OCI-LY3 (cell line): ENCODE measurements at regions not wholly inside any gene's neighbourhood (a gene's known extent, or its start where the extent isn't known, plus 50 kb on each side); places are given as distances from the start of the nearest gene placed in this dataset.
"Not testable (repeated sequence)": the region's sequence is repeated elsewhere in the genome, so short reads cannot be mapped to it uniquely, and the experiment has no call there.

Experiments
- H2AFZ ChIP-seq: fragments of 200-600, 300-600 bp; shearing (Covaris generic); 2 replicates; pipeline ENCODE4 v1.6.0; 2014; ENCODE audit warnings: antibody characterized with exemption, low read depth, low read length
- H3K27ac ChIP-seq: fragments of 200-600, 300-600 bp; sonication (generic); 2 replicates; pipeline ENCODE4 v1.5.1; 2014; ENCODE audit warnings: mild to moderate bottlenecking, low read length, moderate library complexity, mixed read lengths
- H3K27me3 ChIP-seq: fragments of 200-600, 300-600 bp; sonication (generic); 2 replicates; pipeline ENCODE4 v1.6.1; 2014; ENCODE audit warnings: low read depth, low read length, mixed read lengths
- H3K36me3 ChIP-seq: fragments of 200-600, 300-600 bp; sonication (generic); replicated peaks from 2 replicates; pipeline ENCODE3; 2014; ENCODE audit warnings: low read depth, low read length, mixed read lengths
- H3K4me1 ChIP-seq: fragments of 300-600, 200-600 bp; sonication (generic); 2 replicates; pipeline ENCODE4 v1.6.1; 2014; ENCODE audit warnings: low read length, mixed read lengths
- H3K4me2 ChIP-seq: fragments of 200-600, 300-600 bp; sonication (generic); 2 replicates; pipeline ENCODE4 v1.6.1; 2014; ENCODE audit warnings: low read length, mixed read lengths
- H3K4me3 ChIP-seq: fragments of 300-600, 200-600 bp; sonication (generic); 2 replicates; pipeline ENCODE4 v1.5.1; 2014; ENCODE audit warnings: antibody characterized with exemption, mild to moderate bottlenecking, low read length, moderate library complexity
- H3K79me2 ChIP-seq: fragments of 300-600, 200-600 bp; shearing (Covaris generic); 2 replicates; pipeline ENCODE4 v1.6.1; 2014; ENCODE audit warnings: mild to moderate bottlenecking, low read length, mixed read lengths
- H3K9ac ChIP-seq: fragments of 300-600, 200-600 bp; shearing (Covaris generic); 2 replicates; pipeline ENCODE4 v1.6.0; 2014; ENCODE audit warnings: mild to moderate bottlenecking, low read length, moderate library complexity
- H3K9me3 ChIP-seq: fragments of 200-600, 300-600 bp; shearing (Covaris generic); 2 replicates; pipeline ENCODE4 v1.6.1; 2014; ENCODE audit warnings: low read length, mixed read lengths; ENCODE audit not compliant: insufficient read depth
- H4K20me1 ChIP-seq: fragments of 200-600, 300-600 bp; sonication (generic); 2 replicates; pipeline ENCODE4 v1.6.1; 2016; ENCODE audit warnings: low read length, mixed read lengths; ENCODE audit not compliant: insufficient read depth
- EZH2phosphoT487 ChIP-seq: fragments of 200-600 bp; shearing (Covaris generic); IDR thresholded peaks from 2 replicates; pipeline ENCODE4 v1.6.1; 2018; ENCODE audit warnings: antibody characterized with exemption, mixed run types, low read depth
- TF ChIP-seq, protein P1 (sequence below): fragments of 200-600, 300-600 bp; sonication (generic); IDR thresholded peaks from 2 replicates; pipeline ENCODE4 v1.5.1; 2014; ENCODE audit warnings: antibody characterized with exemption, low read length, low read depth

DNA sequence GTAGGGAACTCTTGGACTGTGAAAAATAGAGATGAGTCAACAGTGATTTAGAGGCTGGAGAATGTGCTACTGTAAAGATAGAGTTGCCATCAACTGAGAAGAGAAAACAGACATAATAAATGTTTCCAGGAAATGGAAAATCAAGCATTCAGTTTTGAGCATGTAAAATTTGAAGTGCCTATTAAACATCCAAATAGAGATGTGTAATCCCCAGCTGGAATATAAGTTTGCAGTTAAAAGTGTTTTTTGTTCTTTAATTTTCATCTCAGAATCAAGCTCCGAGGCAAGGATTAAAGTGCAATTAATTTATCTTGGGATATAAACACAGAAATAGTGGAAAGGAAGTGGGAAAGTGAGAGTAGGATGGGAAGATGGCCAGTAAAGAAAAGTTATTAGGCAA is 666.0 kb upstream of the RAG2 start:
- Histone ChIP-seq H2AFZ (no peak overlapping the region), H3K27me3 (no peaks in the 10 kb centered on the region), H3K27ac (no peak overlapping the region), H3K9ac (no peak overlapping the region), H3K79me2 (no peaks in the 10 kb centered on the region), H3K4me3 (no peak overlapping the region), H3K36me3 (no peaks in the 10 kb centered on the region), H4K20me1 (no peaks in the 10 kb centered on the region), H3K9me3 (no peaks in the 10 kb centered on the region), H3K4me1 (no peaks in the 10 kb centered on the region), H3K4me2 (no peak overlapping the region)
- no peak for TF ChIP-seq EZH2phosphoT487
- TF ChIP-seq, protein P1, sequence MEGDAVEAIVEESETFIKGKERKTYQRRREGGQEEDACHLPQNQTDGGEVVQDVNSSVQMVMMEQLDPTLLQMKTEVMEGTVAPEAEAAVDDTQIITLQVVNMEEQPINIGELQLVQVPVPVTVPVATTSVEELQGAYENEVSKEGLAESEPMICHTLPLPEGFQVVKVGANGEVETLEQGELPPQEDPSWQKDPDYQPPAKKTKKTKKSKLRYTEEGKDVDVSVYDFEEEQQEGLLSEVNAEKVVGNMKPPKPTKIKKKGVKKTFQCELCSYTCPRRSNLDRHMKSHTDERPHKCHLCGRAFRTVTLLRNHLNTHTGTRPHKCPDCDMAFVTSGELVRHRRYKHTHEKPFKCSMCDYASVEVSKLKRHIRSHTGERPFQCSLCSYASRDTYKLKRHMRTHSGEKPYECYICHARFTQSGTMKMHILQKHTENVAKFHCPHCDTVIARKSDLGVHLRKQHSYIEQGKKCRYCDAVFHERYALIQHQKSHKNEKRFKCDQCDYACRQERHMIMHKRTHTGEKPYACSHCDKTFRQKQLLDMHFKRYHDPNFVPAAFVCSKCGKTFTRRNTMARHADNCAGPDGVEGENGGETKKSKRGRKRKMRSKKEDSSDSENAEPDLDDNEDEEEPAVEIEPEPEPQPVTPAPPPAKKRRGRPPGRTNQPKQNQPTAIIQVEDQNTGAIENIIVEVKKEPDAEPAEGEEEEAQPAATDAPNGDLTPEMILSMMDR = no peak

DNA sequence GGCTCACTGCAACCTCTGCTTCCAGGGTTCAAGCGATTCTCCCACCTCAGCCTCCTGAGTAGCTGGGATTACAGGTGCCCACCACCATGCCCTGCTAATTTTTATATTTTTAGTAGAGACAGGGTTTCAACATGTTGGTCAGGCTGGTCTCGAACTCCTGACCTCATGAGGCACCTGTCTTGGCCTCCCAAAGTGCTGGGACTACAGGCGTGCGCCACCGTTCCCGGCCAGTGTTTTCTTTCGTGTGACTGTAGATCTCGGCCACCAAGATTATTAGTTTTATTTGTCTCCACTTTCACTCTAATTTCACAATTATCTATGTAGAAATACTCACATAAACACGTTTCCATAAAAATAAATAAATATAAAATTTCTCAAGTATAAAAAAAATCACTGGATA is 665.4 kb upstream of the RAG2 start:
- not testable (repeated sequence) for H3K27ac ChIP-seq, H3K4me1 ChIP-seq, H3K79me2 ChIP-seq, H3K27me3 ChIP-seq, H4K20me1 ChIP-seq, H3K4me2 ChIP-seq, H3K36me3 ChIP-seq, H3K9ac ChIP-seq, H2AFZ ChIP-seq, H3K9me3 ChIP-seq, H3K4me3 ChIP-seq

DNA sequence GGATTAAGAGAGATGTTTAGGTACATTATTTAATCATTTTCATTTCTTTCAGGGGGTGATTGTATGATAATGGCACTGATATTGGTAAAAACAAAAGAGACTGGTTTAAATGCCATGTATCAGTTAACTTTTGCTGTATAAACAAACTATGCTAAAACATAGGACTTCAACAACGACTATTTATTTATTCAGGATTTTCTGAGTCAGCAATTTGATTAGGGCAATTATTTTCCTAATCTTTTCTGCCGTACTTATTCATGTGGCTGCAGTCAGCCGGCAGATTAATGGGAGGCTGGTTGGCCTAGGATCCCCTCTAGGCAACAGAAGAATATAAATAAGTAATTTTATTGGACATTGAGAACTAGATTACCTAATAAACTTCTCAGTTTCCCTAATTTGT is 661.7 kb upstream of the RAG2 start:
- no peak overlapping the region for H3K4me3 ChIP-seq
- no peak overlapping the region for H2AFZ ChIP-seq
- no peaks in the 10 kb centered on the region for H3K4me1 ChIP-seq
- no peak overlapping the region for H3K9ac ChIP-seq
- no peaks in the 10 kb centered on the region for H3K27me3 ChIP-seq
- no peak overlapping the region for H3K4me2 ChIP-seq
- no peak for TF ChIP-seq EZH2phosphoT487
- TF ChIP-seq, protein P1 = no peak
- no peak overlapping the region for H3K27ac ChIP-seq
- no peaks in the 10 kb centered on the region for H4K20me1 ChIP-seq
- no peaks in the 10 kb centered on the region for H3K79me2 ChIP-seq
- no peaks in the 10 kb centered on the region for H3K9me3 ChIP-seq
- no peaks in the 10 kb centered on the region for H3K36me3 ChIP-seq

DNA sequence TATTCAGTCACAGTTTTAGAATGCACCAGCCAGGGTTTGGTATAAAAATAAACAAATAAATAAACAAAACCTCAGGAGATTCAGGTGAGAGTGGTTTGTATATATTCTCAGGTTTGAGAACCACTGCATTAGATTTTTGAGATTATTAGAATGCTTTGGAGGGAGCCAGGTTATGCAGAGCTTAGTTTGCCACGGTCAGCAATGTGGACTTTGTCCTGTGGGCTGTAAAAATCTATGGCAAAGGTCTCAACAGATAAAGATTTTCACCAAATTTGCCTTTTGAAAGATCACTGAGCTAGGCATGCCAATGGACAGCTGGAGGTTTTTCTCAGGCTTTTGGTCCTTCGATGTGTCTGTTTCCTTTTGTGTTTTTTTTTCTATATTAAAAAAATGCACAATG is 650.1 kb upstream of the RAG2 start:
- Histone ChIP-seq H3K9me3 (no peaks in the 10 kb centered on the region), H3K27me3 (no peaks in the 10 kb centered on the region), H4K20me1 (no peaks in the 10 kb centered on the region), H3K4me1 (no peaks in the 10 kb centered on the region), H2AFZ (no peak overlapping the region), H3K79me2 (no peaks in the 10 kb centered on the region), H3K4me3 (no peak overlapping the region), H3K36me3 (no peaks in the 10 kb centered on the region), H3K27ac (no peak overlapping the region), H3K4me2 (no peak overlapping the region), H3K9ac (no peak overlapping the region)
- TF ChIP-seq, protein P1 = no peak
- TF ChIP-seq EZH2phosphoT487 = no peak

DNA sequence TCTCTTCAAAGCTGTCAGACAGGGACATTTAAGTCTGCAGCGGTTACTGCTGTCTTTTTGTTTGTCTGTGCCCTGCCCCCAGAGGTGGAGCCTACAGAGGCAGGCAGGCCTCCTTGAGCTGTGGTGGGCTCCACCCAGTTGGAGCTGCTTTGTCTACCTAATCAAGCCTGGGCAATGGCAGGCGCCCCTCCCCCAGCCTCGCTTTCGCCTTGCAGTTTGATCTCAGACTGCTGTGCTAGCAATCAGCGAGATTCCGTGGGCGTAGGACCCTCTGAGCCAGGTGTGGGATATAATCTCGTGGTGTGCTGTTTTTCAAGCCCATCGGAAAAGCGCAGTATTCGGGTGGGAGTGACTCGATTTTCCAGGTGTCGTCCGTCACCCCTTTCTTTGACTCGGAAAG is 648.1 kb upstream of the RAG2 start:
- not testable (repeated sequence) for H3K9ac ChIP-seq, H3K4me3 ChIP-seq

More for the DNA sequence above, 648.1 kb upstream of the RAG2 start:
- H3K79me2 ChIP-seq, H3K4me1 ChIP-seq, H3K36me3 ChIP-seq, H3K27me3 ChIP-seq, H4K20me1 ChIP-seq, H3K27ac ChIP-seq, H3K4me2 ChIP-seq, H3K9me3 ChIP-seq, H2AFZ ChIP-seq: not testable (repeated sequence)
